ENCODE measurements at regions not wholly inside any gene's neighbourhood (a gene's known extent, or its start where the extent isn't known, plus 50 kb on each side); places are given as distances from the start of the nearest gene placed in this dataset.
A peak's percentile ranks its signal among the peaks of the same experiment; 100 is the strongest.

DNA sequence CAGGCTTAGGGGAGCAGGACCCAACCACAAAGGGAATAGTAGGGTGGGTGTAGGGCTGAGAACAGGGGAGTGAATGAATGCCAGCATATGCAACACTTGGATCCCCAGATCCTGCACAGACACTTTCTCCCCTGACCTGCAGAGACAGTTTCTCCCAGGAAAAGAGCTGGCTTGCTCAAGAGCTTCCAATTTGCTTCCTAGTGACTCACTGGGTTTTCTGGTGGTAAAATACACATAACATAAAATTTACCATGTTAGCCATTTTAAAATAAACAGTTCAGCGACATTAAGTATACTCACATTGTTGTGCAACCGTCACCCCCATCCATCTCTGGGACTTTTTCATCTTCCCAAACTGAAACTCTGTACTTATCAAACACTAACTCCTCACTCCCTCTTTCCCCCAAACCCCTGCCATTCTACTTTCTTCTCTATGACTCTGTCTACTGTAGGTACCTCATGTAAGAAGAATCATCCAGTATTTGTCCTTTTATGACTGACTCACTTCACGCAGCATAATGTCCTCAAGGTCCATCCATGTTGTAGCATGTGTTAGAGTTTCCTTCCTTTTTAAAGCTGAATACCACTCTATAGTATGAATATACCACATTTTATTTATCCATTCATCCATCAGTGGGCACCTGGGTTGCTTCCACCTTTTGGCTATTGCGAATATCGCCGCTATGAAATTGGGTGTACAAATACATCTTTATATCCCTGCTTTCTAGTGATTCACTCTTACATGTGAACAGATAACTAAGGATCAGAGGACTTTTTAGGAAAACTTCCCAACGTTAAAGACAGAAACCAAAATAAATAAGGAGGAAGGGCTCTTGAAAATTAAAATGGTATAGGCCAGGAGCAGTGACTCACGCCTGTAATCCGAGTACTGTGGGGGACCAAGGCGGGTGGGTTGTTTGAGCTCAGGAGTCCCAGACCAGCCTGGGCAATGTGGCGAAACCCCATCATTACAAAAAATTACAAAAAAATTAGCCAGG, 95.6 kb upstream of the TJP1 start:
- no peaks in the 10 kb centered on the region for H3K27me3 Mint-ChIP-seq (ENCODE audit: low read depth, unreplicated experiment)
- Histone ChIP-seq H3K27ac (ENCODE audit: low read depth, low read length) (no peak overlapping the region), H3K79me2 (ENCODE audit: insufficient read depth, low read length) (no peaks in the 10 kb centered on the region), H3K4me1 (ENCODE audit: insufficient read depth, low read length) (peaks cover 29% of the 10 kb centered on the region), H3K27me3 (ENCODE audit: insufficient read depth, low read length) (no peaks in the 10 kb centered on the region), H4K20me1 (ENCODE audit: insufficient read depth, low read length) (no peaks in the 10 kb centered on the region), H3K9ac (ENCODE audit: low read length) (no peak overlapping the region), H3K4me3 (ENCODE audit: insufficient read depth, low read depth, low read length) (no peak overlapping the region), H3K4me2 (ENCODE audit: low read length) (peak overlapping the region; percentile 37), H2AFZ (ENCODE audit: low read depth, low read length) (no peak overlapping the region), H3K9me3 (ENCODE audit: insufficient read depth, low read depth, low read length) (no peaks in the 10 kb centered on the region), H3K36me3 (ENCODE audit: insufficient read depth, low read length) (no peaks in the 10 kb centered on the region)
- H3K36me3 Mint-ChIP-seq (ENCODE audit: low read depth, unreplicated experiment) = no peaks in the 10 kb centered on the region
- H3K27ac Mint-ChIP-seq (ENCODE audit: unreplicated experiment) = no peak overlapping the region
- FAIRE-seq = no peak
- no peak overlapping the region for H3K4me3 Mint-ChIP-seq (ENCODE audit: unreplicated experiment)
- no peak for DNase-seq (ENCODE audit: low read depth)
- no peak for TF ChIP-seq EZH2 (IDR thresholded peaks at IDR 0.05; ENCODE audit: insufficient read depth, low read length)
- TF ChIP-seq, protein P1, sequence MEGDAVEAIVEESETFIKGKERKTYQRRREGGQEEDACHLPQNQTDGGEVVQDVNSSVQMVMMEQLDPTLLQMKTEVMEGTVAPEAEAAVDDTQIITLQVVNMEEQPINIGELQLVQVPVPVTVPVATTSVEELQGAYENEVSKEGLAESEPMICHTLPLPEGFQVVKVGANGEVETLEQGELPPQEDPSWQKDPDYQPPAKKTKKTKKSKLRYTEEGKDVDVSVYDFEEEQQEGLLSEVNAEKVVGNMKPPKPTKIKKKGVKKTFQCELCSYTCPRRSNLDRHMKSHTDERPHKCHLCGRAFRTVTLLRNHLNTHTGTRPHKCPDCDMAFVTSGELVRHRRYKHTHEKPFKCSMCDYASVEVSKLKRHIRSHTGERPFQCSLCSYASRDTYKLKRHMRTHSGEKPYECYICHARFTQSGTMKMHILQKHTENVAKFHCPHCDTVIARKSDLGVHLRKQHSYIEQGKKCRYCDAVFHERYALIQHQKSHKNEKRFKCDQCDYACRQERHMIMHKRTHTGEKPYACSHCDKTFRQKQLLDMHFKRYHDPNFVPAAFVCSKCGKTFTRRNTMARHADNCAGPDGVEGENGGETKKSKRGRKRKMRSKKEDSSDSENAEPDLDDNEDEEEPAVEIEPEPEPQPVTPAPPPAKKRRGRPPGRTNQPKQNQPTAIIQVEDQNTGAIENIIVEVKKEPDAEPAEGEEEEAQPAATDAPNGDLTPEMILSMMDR (IDR thresholded peaks at IDR 0.05; ENCODE audit: insufficient read depth, low read depth, low read length) = no peak
- no peaks in the 10 kb centered on the region for H3K9me3 Mint-ChIP-seq (ENCODE audit: unreplicated experiment)
- peaks cover 40% of the 10 kb centered on the region for H3K4me1 Mint-ChIP-seq (ENCODE audit: low read depth, unreplicated experiment)

GRCh38 chr15:29914511-29914926, 92.3 kb upstream of the TJP1 start:
- Histone ChIP-seq H3K4me3 (ENCODE audit: insufficient read depth, low read depth, low read length) (no peak overlapping the region), H3K27ac (ENCODE audit: low read depth, low read length) (peak overlapping the region; percentile 52), H3K4me1 (ENCODE audit: insufficient read depth, low read length) (peaks cover 16% of the 10 kb centered on the region), H4K20me1 (ENCODE audit: insufficient read depth, low read length) (no peaks in the 10 kb centered on the region), H3K79me2 (ENCODE audit: insufficient read depth, low read length) (no peaks in the 10 kb centered on the region), H3K4me2 (ENCODE audit: low read length) (peak overlapping the region; percentile 69), H3K36me3 (ENCODE audit: insufficient read depth, low read length) (no peaks in the 10 kb centered on the region), H3K27me3 (ENCODE audit: insufficient read depth, low read length) (no peaks in the 10 kb centered on the region), H2AFZ (ENCODE audit: low read depth, low read length) (no peak overlapping the region), H3K9me3 (ENCODE audit: insufficient read depth, low read depth, low read length) (no peaks in the 10 kb centered on the region), H3K9ac (ENCODE audit: low read length) (peak overlapping the region; percentile 27)
- Mint-ChIP-seq H3K27ac (ENCODE audit: unreplicated experiment) (peak overlapping the region; percentile 83), H3K27me3 (ENCODE audit: low read depth, unreplicated experiment) (no peaks in the 10 kb centered on the region), H3K4me3 (ENCODE audit: unreplicated experiment) (no peak overlapping the region), H3K36me3 (ENCODE audit: low read depth, unreplicated experiment) (no peaks in the 10 kb centered on the region), H3K9me3 (ENCODE audit: unreplicated experiment) (peaks cover 6% of the 10 kb centered on the region), H3K4me1 (ENCODE audit: low read depth, unreplicated experiment) (peaks cover 31% of the 10 kb centered on the region)
- no peak for FAIRE-seq
- no peak for DNase-seq (ENCODE audit: low read depth)
- TF ChIP-seq, protein P1 (IDR thresholded peaks at IDR 0.05; ENCODE audit: insufficient read depth, low read depth, low read length) = no peak
- no peak for TF ChIP-seq EZH2 (IDR thresholded peaks at IDR 0.05; ENCODE audit: insufficient read depth, low read length)

All from astrocyte (in vitro differentiated cells and primary cell).